A673 (cell line): ENCODE measurements at regions not wholly inside any gene's neighbourhood (a gene's known extent, or its start where the extent isn't known, plus 50 kb on each side); places are given as distances from the start of the nearest gene placed in this dataset.
"Not testable (repeated sequence)": the region's sequence is repeated elsewhere in the genome, so short reads cannot be mapped to it uniquely, and the experiment has no call there.

Experiments used
- CTCF ChIP-seq: fragments of 300-800, 200-600 bp; sonication (generic); conservative IDR thresholded peaks from 2 replicates; pipeline ENCODE4 v1.5.1; 2017; ENCODE audit warnings: low read depth, mild to moderate bottlenecking, antibody characterized with exemption, low read length, moderate library complexity, mixed read lengths
- EZH2 ChIP-seq: fragments of 200-600 bp; sonication (generic); IDR thresholded peaks from 2 replicates; pipeline ENCODE4 v1.6.1; 2017; ENCODE audit warnings: borderline replicate concordance, low read depth, mild to moderate bottlenecking, mixed read lengths, antibody characterized with exemption, low read length; ENCODE audit not compliant: poor library complexity, severe bottlenecking

- TF ChIP-seq CTCF, EZH2: not testable (repeated sequence)
These were observed 60.5 kb upstream of the GRK3 start for GRCh38 chr22:25504017-25504416.
